Fibroblast of upper back skin (primary cell): ENCODE measurements at regions not wholly inside any gene's neighbourhood (a gene's known extent, or its start where the extent isn't known, plus 50 kb on each side); places are given as distances from the start of the nearest gene placed in this dataset.
A peak's percentile ranks its signal among the peaks of the same experiment; 100 is the strongest.

ENCODE experiments used
- DNase-seq: peaks from one replicate; pipeline ENCODE4 v3.0.0-alpha.2; 2013

- no peak for DNase-seq
These were observed 463.3 kb upstream of the DMAC1 start for GRCh38 chr9:8262625-8263622.

GRCh38 chr9:8261737-8262136 is 462.2 kb upstream of the DMAC1 start:
- DNase-seq = no peak

GRCh38 chr9:8259028-8259427 is 459.4 kb upstream of the DMAC1 start:
- DNase-seq = no peak

GRCh38 chr9:8256880-8257279 is 457.3 kb upstream of the DMAC1 start:
- no peak for DNase-seq

- DNase-seq = no peak
These were observed 456.3 kb upstream of the DMAC1 start for GRCh38 chr9:8255850-8256249.

GRCh38 chr9:8254541-8254940 is 455.0 kb upstream of the DMAC1 start:
- peak; percentile 36 for DNase-seq

- DNase-seq = no peak
These were observed 452.9 kb upstream of the DMAC1 start for GRCh38 chr9:8252445-8252844.

GRCh38 chr9:8251566-8251965 is 452.0 kb upstream of the DMAC1 start:
- DNase-seq = no peak

GRCh38 chr9:8244505-8245092 is 445.0 kb upstream of the DMAC1 start:
- DNase-seq = no peak

GRCh38 chr9:8241201-8241600 is 441.6 kb upstream of the DMAC1 start:
- DNase-seq = peak; percentile 5

- no peak for DNase-seq
These were observed 437.5 kb upstream of the DMAC1 start for GRCh38 chr9:8237096-8237495.

- no peak for DNase-seq
These were observed 435.9 kb upstream of the DMAC1 start for GRCh38 chr9:8235489-8235888.

GRCh38 chr9:8234316-8234715 is 434.7 kb upstream of the DMAC1 start:
- no peak for DNase-seq

- DNase-seq = no peak
These were observed 433.1 kb upstream of the DMAC1 start for GRCh38 chr9:8232726-8233125.

- DNase-seq = peak; percentile 56
These were observed 429.6 kb upstream of the DMAC1 start for GRCh38 chr9:8229226-8229625.

GRCh38 chr9:8224381-8224801 is 424.8 kb upstream of the DMAC1 start:
- DNase-seq = peak; percentile 99

GRCh38 chr9:8223861-8224260 is 424.3 kb upstream of the DMAC1 start:
- peak; percentile 9 for DNase-seq

GRCh38 chr9:8221462-8221861 is 421.9 kb upstream of the DMAC1 start:
- DNase-seq = no peak

GRCh38 chr9:8208465-8208864 is 408.9 kb upstream of the DMAC1 start:
- DNase-seq = peak; percentile 83

GRCh38 chr9:8207596-8207995 is 408.0 kb upstream of the DMAC1 start:
- no peak for DNase-seq

- no peak for DNase-seq
These were observed 407.1 kb upstream of the DMAC1 start for GRCh38 chr9:8206720-8207119.

- peak; percentile 52 for DNase-seq
These were observed 406.0 kb upstream of the DMAC1 start for GRCh38 chr9:8205576-8205975.

GRCh38 chr9:8189881-8190280 is 390.3 kb upstream of the DMAC1 start:
- DNase-seq = no peak

- DNase-seq = peak; percentile 22
These were observed 389.3 kb upstream of the DMAC1 start for GRCh38 chr9:8188723-8189407.
